GM21360 (cell line): ENCODE measurements at regions not wholly inside any gene's neighbourhood (a gene's known extent, or its start where the extent isn't known, plus 50 kb on each side); places are given as distances from the start of the nearest gene placed in this dataset.
"Not testable (repeated sequence)": the region's sequence is repeated elsewhere in the genome, so short reads cannot be mapped to it uniquely, and the experiment has no call there.

Experiments used
- ATAC-seq: cut with Tn5 transposase; IDR thresholded peaks from one replicate; pipeline ENCODE4 v1.9.1; 2021; ENCODE audit warnings: mild to moderate bottlenecking, moderate library complexity; ENCODE audit not compliant: unreplicated experiment

DNA sequence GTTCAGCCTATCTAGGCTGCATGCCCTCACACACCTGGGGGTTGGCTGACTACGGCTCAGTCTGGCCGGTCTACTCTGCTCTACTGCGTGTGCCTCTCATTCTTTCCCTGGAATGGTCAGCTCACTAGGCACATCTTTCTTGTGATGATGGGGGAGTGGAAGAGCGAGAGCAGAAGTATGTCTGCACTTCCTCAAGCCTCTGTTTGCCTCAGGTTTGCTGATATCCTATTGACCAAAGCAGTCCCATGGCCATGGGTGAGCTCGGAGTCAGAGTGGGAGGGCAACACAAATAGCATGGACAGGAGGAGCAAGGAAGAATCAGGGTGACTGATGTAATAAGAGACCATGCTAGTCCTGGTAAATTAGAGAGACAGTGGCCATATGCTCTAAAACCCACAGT, 167.9 kb upstream of the PRICKLE2 start:
- ATAC-seq = no peak

DNA sequence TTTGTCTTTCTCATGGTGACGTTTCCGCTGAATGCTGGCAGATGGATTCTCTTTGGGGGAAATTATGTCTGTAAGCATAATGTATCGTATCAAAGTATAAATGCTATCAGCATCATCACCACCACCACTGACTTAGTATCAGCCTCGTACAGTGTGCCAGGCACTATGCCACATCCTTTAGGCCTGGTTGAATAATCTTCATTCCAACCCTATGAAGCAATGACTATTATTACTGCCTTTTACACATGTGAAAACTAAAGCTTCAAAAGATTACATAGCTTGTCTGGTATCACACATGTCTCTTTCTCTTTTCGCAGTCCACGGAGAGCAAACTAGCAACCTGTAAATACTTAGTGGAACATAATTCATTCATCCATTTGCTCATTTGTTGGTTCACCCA, 166.7 kb upstream of the PRICKLE2 start:
- ATAC-seq = no peak

DNA sequence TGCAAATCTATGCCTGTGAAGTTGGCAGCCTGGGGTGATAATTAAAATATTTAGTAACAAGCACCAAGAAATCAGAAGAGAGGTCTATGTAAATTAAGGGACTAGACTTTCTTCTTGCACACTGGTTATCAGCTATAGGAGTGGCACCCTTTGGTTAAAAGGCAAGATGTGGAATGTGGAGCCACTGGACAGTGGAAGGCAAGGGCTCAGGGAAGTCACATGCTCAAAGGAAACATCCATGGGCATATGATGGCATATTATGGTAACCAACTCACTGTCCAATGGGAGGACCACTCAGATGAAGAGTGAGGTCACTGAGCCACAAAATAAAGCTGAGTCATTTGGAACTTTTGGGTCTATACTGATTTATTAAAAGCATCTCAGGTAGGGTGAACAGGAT, 165.6 kb upstream of the PRICKLE2 start:
- ATAC-seq = no peak

DNA sequence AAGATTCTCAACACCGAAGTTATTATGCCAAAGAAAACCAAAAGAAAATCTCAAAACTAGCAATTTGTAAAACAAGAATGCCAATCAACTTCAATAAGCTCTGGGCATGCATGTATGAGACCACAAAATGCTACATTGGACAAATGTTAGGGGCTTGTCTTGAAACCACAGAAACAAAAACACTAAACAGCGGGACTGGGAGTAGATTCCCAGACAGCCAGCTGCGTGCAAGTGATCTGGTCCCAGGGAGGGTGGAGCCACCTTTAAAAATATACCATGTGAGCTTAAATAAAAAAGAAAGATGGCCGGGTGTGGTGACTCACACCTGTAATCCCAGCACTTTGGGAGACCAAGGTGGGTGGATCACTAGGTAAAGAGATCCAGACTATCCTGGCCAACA, 163.6 kb upstream of the PRICKLE2 start:
- ATAC-seq = no peak

DNA sequence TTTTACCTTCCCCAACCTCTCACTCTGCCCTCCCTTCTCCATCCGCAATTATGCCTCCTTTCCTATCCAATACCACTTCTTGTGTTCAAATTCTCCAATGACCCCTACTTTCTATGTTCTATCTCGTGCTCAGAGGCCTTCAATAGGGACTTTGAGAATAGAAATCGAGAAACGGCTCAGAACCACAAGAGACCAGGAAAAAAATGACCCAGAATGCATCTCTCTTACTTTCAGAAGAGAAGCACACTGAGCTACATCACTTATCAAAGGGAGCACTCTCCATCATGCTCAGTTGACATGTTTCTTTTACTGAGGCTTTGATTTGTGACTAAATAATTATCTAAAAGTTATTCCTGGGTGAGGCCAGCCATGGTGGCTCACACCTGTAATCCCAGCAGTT, 162.4 kb upstream of the PRICKLE2 start:
- no peak for ATAC-seq

DNA sequence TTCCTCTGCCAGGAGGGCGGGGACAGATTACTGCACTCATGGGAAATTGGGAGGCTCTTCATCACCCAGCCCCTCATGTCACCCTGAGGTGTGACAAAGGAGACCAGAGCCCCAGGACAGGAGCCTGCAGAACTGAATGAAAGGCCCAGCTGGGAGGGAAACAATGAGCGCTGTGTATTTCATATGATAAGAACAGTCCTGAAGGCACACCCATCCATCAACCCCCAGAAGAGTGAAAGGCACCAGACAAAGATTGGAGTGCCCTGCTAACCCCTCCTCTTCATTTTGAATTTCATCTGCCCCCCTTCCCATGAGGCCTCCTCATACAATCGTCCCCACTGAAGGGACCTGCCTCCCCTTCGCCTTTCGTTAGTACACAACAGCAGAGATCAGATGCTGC, 160.0 kb upstream of the PRICKLE2 start:
- no peak for ATAC-seq

DNA sequence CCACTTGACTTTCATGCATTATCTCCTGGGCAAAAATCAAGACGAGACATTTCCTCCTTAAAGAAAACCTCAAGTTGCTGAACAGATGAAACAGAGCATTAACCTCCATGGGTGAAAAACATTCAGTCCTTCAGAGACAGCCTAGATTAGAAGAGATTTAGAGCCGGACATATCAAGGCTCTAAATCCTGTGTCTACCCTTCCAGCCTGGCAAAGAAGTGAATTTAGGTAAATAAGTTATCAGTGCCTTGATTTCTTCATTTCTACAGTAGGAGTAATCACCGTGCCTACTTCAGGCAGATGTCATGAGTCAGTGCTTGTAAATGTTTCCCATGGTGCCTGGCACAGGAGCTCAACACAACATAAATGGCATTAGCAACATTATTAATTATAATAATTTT, 159.3 kb upstream of the PRICKLE2 start:
- ATAC-seq = no peak

DNA sequence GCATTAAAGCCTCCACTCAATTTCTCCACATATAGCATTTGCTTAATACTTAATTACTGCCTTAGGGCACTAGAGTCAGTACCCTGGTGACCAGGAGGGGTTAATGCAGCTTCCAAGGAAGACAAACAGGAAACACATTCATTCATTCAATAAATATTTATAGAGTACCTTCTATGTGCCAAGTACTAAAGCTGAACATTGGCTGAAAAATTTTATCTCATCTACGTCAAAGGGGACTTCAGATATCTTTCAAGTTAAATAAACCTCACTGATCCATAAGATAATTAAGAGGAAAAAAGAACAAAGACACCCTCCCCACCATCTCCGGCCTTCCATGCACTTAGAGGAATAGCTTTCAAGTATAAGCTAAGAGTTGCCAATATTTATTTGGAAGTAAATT, 156.9 kb upstream of the PRICKLE2 start:
- ATAC-seq = no peak

DNA sequence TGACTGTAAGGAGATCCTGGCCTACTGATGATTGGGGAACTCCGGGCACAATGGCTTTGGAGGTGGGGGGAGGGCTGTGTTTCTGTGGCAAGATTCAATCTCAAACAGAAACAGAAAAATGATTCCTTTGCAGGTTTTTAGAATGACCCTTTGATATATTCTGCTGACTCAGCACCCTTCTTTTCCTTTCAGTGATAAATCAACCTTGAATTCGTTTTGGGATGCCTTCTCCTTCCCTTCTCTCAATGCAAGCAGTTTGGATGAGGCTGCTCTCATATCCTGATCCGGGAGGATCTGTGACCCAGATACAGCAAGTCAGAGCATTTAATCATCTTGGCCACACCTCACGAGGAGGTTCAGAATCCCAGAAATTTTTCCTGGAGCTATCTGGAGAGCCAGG, 156.1 kb upstream of the PRICKLE2 start:
- ATAC-seq = no peak

DNA sequence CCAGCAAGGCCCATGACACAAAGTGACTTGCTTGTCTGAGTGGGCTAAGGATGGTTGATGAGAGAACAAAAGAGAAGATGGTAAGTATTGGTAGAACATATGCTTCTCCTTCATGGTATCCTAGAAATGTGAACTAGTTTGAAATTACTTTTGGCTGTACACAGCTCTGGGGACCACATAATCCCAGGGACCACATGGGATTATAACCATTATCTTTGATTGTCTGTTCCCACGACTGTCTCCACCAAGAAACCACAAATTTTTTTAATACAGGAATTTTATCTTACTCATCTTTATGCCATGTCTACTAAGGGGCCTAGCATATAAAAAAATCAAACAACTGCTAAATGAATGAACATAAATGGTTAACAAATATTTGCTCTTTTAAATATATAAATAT, 155.3 kb upstream of the PRICKLE2 start:
- no peak for ATAC-seq

DNA sequence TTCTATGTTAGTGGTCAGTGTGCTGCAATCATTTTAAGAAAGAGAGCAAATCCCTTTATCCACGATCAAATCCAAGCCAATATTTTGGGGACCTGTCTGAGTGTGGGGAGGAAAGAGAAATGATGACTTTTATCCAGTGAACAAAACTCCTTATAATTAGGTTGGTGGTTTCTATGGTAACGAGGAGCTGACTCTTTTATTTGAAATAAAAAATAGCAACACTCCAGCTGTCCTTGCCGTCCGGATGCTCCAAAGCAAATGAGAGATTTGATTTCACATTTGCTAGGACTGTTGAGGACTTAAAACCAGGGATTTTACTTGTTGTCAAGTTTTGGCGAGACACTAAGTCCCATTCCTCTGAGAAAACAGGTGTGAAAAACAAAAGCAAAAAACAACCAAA, 154.0 kb upstream of the PRICKLE2 start:
- no peak for ATAC-seq

DNA sequence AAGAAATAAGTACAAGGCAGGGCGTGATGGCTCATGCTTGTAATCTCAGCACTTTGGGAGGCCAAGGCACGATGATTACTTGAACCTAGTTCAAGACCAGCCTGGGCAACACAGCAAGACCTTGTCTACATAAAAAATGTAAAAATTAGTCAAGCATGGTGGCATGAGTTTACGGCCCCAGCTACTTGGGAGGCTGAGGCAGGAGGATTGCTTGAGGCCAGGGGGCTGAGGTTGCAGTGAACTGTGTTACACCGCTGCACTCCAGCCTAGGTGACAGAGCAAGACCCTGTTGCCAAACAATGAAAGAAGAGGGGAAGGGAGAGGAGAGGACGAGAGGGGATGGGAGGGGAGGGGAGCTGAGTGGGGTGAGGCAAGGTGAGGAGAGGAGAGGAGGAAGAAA, 152.7 kb upstream of the PRICKLE2 start:
- ATAC-seq = no peak

DNA sequence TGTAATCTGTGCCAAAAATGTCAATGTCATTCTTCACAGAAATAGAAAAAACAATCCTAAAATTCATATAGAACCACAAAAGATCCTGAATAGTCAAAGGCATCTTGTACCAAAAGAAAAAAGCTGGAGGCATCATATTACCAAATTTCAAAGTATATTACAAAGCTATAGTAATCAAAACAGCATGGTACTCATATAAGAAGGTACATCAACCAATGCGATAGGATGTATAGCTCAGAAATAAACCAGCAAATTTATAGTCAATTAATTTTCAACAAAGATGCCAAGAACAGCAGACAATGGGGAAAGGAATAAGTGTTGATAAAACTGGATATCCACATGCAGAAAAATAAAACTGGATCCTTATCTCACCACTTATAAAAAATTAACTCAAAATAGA, 150.5 kb upstream of the PRICKLE2 start:
- no peak for ATAC-seq

DNA sequence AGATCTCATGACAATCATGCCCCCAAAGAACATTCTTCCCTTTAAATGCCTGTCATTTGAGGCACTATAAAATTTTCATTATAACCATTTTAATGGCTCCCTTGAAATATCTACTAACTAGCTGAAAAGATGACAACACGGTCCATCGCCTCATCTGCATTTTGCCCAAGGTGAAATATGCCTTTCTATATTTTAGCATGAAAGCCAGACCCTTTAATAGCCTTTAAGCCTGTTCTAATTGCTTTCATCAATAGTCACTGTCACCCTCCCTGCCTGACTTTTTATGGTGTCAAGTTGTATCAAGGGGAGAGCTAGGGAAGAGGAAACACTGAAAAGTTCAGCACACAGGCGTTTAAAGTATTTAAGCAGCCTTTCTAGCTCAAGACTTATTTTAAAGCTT, 144.1 kb upstream of the PRICKLE2 start:
- no peak for ATAC-seq

DNA sequence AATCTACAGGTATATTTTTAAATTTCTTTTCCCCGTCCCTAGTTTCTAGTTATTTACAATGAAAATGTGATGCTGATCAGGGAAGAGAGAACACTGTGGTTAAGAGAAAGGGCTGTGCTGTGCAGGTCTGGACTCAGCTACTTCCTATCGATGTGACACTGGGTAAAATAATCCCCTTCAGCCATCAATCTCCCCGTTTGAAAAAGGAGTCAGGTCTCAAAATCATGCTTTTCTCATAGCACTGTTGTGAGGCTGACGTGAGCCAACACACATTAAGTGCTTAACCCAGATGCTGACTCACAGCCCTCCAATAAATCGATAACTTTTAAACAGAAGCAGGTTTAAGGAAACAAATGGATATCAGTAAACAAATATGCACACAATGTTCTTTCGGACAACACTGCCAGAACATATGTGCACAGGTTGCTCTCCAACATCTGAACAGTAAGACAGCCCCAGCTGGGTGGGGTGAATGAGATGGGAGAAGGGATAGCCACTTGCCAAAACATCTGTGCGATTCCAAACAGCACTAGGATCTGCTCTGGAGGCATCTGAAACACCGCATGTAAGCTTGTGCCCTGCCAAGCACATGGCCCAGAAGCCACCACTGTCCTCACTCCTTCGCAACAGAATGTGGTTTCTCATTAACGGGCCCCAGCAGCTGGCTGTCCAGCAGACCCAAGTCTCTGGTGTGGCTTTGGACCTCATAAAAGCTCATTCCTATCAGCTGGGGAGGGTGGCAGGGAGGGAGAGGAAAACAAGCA, 143.2 kb upstream of the PRICKLE2 start:
- no peak for ATAC-seq

DNA sequence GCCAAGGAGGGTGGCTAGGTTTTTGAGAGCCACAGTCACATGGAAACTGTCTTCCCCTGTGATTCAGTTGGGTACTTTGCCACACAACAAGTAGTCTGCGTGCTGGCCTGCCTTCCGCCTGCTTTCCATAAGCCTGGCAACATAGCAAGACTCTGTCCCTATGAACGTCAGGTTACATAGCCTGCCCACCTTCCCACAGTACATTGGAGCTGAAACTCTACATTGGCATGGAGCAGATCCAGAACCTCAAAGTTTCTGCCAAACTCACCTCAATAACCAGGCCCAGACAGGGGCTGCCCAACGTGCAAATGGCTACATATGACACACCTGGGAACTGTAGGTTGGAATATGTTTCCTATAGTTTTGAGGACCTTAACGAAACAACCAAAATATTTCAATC, 140.6 kb upstream of the PRICKLE2 start:
- no peak for ATAC-seq

DNA sequence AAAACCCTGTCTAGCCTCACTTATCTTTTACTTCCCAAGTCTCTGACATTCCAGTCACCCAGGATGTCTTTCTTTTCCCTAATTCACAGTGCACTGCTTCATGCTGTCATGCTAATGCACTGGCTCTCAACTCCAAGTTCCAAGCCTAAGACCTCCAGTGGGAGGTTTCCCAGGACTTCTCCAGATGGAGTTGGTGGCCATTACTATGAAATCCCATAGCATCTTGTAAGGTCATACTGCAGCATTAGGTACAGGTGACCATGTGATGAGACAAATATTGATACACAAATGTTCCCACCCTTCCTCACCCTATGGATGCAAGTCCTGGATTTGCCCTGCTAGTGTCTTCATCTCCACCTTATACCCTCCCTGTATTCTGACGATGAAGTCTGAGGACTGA, 138.6 kb upstream of the PRICKLE2 start:
- no peak for ATAC-seq

DNA sequence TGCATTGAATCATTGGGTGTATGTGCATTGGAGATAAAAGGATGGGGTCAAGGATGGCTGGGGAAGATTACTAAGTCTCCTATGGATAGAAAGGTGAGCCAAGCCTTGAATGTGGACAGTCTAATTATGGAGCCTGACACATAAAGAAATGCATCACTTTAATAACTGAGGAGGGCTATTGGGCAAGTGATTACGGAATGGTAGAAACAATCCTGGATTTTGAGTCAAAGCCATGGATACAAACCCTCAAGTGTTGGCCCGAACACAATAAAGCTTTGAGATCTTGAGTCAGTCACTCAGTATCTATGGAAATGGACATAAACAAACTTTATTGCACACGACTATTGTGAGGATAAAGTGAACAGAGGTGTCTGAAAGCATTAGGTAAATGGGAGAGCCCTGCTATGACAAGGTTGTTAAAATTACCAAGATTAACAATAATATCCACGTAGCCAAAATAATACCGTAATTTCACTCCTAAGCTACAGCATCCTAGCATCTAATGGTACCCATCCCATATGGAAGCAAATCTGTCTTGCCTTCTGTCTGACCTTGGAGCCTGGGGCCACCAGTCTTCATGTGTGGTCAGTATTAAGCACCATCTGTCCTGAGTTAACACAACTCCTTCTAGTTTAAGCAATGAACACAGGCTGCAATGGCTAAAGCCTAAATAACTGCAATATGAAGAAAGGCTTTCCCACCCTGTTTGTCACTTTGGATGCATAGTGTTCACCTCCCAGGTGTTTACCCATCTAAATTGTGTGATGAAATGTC, 136.9 kb upstream of the PRICKLE2 start:
- ATAC-seq = no peak

DNA sequence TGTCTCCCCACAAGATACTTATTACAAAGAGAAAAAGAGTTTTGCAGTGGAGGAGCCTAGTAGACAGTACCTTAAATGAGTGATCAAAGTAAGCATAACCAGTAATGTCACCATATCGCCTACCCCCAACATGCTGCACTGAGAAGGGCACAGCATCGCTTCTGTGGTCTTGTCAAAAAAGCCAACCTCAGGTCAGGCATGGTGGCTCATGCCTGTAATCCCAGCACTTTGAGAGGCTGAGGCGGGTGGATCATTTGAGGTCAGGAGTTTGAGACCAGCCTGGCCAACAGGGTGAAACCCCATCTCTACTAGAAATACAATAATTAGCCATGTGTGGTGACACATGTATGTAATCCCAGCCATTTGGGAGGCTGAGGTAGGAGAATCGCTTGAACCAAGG, 135.8 kb upstream of the PRICKLE2 start:
- ATAC-seq = not testable (repeated sequence)

DNA sequence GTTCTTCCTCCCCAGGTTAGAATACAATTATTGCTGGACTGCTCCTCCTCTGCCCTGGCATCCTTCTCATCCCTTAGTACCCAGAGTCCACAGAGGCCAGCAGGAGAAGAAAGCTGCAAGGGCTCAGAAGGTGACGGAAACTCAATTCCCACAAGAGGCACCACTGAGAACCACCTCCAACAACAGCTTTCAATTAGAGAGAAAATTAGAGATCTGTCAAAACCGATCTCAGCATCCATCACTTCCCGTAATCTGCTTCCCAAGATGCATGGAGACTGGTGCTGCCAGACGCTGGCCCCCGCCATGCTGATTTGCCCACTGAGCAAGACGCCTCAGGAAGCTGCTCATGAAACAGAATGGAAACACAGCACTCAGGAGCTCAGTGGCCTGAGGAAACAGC, 135.0 kb upstream of the PRICKLE2 start:
- no peak for ATAC-seq

DNA sequence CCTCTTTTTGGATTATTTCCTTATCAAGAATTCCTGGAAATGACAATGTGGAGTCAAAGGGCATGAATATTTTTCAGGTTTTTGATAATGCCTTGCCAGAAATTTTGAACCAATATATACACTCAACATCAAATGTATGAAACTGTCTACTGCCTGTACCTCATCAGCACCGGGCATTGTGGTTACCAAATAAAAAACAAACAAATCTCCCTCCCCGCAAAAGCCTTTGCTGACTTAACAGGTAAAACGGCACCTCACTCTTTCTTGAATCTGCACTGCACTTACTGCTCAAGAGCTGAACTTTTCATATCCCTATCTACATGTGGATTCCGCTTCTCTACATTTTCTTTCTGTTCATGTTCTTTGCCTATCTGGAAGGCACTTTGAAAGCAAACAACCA, 134.5 kb upstream of the PRICKLE2 start:
- ATAC-seq = no peak

DNA sequence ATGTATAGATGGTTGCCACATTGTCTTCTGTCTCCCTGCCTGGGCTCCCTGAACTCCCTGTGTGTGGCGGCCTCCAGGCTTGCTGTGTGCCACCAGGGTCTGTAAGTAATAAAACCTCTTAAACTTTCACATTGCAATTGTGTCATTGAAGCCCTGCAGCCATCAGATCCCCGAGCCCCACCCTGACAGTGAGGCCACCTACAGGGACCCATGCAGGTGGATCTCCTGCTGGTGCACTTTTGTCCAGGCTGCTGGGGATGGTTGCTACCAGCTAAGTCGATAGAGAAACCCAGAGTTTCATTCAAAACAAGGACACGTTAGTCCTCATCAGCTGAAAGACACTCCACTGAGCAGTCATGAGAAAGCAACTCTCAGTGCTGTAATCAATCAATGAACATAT, 133.6 kb upstream of the PRICKLE2 start:
- no peak for ATAC-seq

DNA sequence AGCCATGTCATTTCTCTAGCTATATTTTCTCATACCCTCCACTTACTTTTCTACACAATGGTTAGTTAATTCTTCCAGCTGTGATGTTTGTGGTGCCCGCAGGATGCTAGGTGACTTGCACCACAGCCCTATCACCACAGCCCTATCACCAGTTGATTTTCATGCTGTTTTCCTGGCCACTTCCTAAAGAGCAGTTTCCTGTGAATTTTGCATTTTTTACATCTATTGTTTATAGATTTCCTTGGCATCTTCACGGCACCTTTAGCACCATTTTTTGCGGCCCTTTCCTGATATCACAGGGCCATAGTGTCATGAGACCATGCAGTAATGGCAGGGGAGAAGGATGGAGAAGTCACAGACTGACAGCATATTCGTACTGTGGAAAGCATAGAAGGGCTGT, 132.9 kb upstream of the PRICKLE2 start:
- no peak for ATAC-seq
